ENCODE measurements at regions not wholly inside any gene's neighbourhood (a gene's known extent, or its start where the extent isn't known, plus 50 kb on each side); places are given as distances from the start of the nearest gene placed in this dataset.

DNA sequence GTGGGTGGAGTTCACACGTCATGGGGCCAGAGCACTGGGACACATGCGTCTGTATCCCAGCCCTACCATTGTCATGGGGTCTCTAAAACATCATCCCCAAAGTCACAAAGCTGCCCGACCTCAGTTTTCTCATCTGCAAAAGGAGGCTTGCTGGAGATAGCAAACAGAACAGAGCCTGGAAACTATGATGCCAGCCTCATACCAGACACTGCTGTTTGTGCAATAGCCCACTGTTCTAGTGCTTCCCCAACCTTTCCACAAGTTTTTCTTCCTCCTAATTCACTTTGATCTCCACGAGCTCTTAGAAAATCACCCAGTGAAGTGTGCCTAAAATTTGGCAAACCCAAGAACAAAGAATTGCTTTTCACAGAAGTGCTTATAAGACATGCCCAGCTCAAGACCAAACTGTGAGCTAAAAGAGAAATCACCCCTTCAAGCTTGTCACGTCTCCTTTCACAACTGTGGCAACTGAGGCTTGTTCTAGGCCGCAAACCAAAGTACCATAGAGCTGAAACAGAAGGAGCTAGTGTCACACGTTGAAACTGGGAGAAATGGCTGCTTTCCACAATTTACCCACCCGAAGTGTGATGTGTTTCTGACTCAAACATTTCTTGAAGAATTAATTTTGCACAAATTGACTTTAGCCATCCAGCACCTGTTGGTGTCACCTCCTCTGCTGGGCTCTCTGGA, 162.7 kb upstream of the ID2 start:
- no peak for DNase-seq (ENCODE audit: low spot score)

- DNase-seq (ENCODE audit: low spot score), result no peak
These were observed 161.0 kb upstream of the ID2 start for GRCh38 chr2:8520791-8521344.

GRCh38 chr2:8522687-8523086, 159.2 kb upstream of the ID2 start:
- no peak for DNase-seq (ENCODE audit: low spot score)

DNA sequence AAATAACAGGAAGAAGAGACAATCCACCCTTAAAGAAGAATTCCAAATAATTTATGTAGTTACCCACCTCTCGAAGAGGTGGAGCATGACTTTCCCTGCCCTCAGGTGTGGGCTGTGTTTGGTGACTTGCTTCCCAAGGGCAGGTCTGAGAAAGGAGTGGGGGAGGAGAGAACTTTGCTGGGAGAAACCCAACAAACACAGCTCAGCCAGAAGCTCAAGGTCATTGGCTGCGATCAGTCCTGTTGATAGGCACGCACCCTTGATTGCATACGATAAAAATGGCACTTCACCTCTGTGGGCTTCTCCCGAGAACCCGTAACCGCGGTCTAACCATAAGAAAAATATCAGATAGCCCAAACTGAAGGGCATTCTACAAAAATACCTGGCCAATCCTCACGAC, 157.5 kb upstream of the ID2 start:
- DNase-seq (ENCODE audit: low spot score), result no peak

GRCh38 chr2:8524823-8525222, 157.0 kb upstream of the ID2 start:
- DNase-seq (ENCODE audit: low spot score), result no peak

DNA sequence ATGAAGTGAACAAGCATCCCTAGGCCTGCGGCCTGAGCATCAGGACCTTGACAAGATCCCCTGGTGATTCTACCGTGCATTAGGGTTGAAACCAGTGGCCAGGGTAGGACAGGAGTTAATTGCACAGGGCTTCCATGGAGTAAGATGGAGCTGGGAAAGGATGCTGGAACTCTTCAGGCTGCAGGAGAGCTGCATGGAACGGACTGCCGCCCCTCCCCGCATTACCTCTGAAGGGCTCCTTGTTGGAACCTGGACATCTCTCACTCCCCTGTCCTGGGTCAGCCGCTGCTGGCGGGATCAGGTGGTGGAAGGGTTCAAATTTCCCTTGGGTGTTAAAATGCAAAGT, 156.6 kb upstream of the ID2 start:
- no peak for DNase-seq (ENCODE audit: low spot score)

- peak; percentile 50 for DNase-seq (ENCODE audit: low spot score)
These were observed 156.1 kb upstream of the ID2 start for GRCh38 chr2:8525582-8526402.

- no peak for DNase-seq (ENCODE audit: low spot score)
These were observed 155.5 kb upstream of the ID2 start for GRCh38 chr2:8526403-8526696.

DNA sequence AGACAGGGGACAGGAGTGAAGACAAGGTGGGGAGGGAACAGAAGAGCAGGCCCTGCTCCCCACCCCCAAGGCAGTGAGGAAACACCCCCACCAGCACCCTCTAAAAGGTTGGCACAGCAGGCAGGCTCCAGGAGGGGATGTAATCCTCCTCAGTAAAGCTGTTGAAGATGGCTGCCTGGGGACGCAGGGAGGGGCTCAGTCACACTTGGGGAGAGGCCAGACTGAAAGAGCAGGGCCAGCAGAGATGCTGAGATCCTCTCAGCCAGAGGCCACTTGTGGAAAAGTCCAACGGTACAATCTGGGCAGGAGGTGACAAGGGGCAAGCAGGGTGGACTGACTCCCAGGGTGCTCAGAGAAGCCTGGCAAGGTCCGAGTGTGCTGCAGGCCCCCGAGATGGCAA, 154.8 kb upstream of the ID2 start:
- DNase-seq (ENCODE audit: low spot score), result no peak

DNA sequence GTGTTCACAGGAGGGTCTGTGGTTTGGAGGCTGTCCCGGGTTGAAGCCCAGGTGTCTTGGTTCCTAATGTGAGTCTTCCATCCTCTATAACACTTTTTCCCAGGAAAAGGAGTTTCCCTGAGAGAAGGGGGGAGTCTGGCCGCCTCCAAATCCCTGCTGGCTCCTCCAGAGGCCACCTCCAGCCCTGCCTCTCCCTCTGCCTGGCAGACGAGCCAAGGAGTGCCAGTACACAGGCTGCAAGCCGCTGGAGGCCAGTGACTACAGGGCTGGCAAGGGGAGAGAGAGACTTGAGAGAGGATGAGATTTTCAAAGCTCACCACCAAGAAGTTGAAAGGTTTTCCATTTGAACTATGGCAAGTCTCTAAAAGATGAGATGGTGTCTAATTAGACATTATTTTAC, 154.2 kb upstream of the ID2 start:
- no peak for DNase-seq (ENCODE audit: low spot score)

DNA sequence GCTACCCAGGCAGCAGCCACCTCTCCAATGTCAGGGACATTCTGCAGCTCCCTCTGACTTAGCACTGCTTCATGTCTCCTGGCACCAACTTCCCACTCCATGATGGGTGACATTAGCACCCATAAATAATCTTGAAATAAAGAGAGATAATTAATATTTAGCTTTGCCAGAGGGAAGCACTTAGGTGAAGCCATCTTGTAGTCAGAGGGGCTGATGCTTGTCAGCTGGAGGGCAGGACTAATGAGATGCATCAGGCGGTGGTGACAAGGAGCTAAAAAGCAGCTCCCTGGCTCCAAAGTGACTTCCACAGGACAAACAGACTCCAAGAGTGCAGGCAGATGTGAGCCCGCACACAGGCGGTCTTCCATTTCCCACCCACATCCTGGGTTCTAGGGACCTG, 153.0 kb upstream of the ID2 start:
- no peak for DNase-seq (ENCODE audit: low spot score)

GRCh38 chr2:8529706-8530277, 152.1 kb upstream of the ID2 start:
- no peak for DNase-seq (ENCODE audit: low spot score)

- DNase-seq (ENCODE audit: low spot score), result no peak
These were observed 150.4 kb upstream of the ID2 start for GRCh38 chr2:8531481-8531880.

DNA sequence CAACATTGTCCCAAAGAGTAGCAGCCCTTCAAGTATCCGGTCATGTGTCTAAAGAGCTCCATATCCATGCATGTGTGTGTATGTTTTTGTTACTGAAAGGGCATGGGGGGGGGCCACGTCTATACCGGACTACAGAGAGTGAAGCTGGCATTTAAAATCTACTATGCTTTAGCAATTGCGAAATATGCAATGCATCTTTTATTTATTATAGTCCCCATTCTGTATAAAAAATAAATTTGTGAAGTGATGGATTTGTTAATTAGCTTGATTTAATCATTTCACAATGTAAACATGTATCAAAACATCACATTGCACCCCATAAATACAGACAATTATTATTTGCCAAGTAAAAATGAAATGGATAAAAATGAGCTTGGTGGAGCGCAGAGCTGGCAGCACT, 149.4 kb upstream of the ID2 start:
- no peak for DNase-seq (ENCODE audit: low spot score)

DNA sequence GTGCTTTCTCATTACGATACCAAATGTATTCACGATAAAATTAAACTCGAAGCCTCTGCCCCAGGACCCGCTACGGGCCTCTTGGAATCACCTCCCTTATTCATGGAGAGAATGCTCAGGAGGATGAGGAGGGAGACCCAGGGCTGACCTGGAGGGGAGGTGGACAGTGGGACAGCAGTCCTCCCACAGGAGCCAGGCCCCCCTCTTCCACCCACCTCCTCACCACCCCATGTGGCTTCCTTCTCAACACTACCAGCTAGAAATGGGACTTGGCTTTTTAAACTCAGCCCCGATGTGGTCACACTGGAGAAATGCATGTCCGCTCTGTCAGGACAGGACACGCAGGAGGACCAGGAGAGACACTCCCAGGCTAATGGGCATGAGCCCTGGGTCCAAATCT, 147.9 kb upstream of the ID2 start:
- no peak for DNase-seq (ENCODE audit: low spot score)

DNA sequence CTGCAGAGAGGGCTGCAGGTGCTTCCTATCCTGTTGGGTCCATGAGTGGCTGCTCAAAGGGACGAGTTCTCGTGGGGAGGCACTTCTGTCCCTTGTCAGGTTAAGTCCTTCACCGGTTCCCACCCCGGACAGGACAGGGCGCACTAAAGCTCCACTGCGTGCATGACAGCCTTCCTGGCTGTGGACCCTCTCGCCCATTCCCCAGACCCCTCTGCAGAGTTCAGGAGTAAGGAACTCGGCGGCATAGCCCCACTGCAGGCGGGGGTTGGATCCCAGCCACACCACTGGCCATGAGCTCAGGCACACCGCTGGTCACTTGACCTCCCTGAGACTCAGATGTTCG, 147.5 kb upstream of the ID2 start:
- no peak for DNase-seq (ENCODE audit: low spot score)

GRCh38 chr2:8534729-8535468, 147.0 kb upstream of the ID2 start:
- DNase-seq (ENCODE audit: low spot score), result peak; percentile 59

DNA sequence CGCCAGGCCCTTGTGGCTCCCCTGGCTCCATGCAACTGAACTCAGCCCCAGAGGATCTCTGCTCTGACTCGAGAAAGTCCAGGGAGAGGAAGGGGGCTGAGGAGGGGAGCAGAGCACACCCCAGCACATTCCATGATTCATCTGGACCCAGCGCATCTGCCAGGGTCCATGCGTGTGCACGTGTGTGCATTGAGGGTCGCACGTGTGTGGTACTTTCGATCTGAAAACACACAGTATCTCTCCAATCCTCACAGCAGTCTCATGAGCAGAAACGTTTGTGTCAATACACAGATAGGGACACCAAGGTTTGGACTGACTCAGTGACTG, 146.4 kb upstream of the ID2 start:
- no peak for DNase-seq (ENCODE audit: low spot score)

DNA sequence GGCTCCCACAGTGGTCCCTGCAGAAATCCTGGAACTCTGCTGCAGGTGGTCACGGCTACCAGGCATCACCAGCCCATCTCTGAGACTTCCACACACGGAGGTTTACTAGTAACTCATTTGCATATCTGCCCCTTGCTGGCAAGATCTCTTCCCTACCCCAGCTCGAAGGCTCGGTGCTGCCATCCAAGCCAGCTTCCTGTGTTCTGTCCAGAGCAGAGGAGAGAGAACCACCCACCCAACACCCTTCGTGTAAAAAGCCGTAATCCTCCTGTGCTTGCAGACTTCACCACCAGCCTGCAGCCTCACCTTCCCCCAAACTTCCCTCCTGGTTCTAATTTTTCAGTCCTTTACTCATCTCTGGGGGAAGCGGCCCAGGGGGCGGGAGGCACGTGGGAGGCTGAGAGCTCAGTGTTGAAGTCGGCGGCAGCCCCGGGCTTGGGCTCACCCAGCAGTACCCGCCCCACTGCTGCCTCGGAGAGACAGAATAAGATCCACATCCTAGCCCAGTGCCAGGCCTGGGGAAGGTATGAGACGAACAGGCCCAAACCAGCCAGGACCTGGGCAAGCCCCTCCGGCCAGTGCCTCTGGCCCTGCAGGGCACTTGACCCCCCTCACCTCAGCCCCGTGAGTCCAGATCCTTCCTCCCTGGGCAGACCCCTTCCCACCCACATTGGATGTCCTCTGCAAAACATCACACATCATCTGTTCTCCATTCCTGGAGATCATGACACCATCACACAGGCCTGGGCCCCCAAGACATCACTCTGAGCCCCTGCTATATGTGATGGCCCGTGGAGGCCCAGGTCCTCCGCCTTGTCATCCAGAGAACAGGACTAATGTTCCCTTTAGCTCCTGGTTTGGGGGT, 145.8 kb upstream of the ID2 start:
- DNase-seq (ENCODE audit: low spot score), result peak; percentile 75

DNA sequence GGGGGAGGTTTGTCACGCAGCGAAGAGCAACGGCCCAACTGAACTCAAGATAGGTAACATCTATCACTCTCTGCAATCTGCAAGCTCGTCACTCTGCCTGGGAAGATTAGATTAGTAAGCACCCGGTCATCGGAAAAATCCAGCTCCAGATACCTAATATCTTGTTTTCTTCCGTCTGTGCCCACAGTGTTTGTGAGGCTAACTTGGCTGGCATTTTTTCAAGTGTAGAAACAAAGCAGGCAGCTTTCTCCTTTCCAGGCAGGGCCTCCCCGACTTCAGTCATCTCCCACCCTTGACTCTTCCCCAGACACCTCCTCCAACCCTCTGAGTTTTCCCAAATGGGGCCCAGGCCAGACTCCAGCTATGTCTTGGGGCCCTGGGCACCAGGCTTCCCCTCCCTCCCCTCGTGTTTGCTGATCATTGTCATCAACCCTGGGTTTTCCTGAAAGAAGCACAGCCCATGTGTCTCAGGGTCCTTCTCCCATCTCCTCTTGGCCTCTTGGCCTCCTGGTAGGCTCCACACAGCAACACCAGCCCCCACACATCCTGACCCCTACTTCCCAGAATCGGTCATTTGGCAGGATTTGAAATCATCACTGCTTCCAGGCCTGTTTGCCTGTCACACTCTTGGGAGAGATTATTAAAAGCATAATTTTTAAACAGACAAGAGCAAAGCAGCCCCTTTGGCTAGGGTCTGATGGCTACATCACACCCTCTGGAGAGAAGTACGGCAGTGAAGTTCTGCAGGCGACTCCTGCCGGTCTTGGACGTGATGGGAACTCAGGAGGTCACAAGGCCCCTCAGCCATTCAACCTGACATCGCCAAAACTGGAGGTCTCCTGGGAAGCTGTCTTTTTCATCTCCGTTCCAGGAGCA, 144.9 kb upstream of the ID2 start:
- no peak for DNase-seq (ENCODE audit: low spot score)

GRCh38 chr2:8537562-8538155, 144.2 kb upstream of the ID2 start:
- DNase-seq (ENCODE audit: low spot score), result no peak
